Esophagus squamous epithelium (tissue), 4 donors: ENCODE measurements at regions not wholly inside any gene's neighbourhood (a gene's known extent, or its start where the extent isn't known, plus 50 kb on each side); places are given as distances from the start of the nearest gene placed in this dataset.

Source experiments
- POLR2A ChIP-seq, 4 donors: fragments of 450-650 bp; IDR thresholded peaks; one replicate each; pipeline ENCODE4 v1.6.1; 2017; ENCODE audit warnings: antibody characterized with exemption in 4 of 4, mild to moderate bottlenecking in 4 of 4, moderate library complexity in 3 of 4
- TF ChIP-seq, protein P1 (sequence below), 6 experiments: fragments of 450-650 bp in 4 of 6; fragments of 200-600 bp in 2 of 6; sonication (generic) in 2 of 6; IDR thresholded peaks; one replicate each; pipeline ENCODE4 v1.5.1; 2016 to 2019; ENCODE audit warnings: antibody characterized with exemption in 6 of 6, mild to moderate bottlenecking in 4 of 6, moderate library complexity in 4 of 6

DNA sequence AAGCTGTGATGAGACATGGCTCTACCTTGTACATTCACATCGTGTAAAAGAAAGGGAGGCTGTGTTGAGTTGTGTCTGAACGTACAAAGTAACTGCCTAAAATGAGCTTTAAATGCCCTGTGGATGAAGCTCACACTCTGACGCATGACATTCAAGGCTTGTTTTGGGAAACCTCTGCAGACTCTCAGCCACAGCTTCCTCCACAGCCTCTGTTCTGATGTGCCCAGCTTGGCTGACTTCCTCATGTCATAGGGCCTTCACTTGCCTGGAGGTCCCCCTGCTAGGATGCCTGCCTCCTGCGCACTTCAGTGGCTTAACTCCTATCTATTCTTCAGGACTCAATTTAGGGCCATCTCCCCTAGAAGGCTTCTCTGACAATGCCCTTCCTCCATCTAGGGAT lies 230.0 kb upstream of the HABP2 start:
- TF ChIP-seq, protein P1, sequence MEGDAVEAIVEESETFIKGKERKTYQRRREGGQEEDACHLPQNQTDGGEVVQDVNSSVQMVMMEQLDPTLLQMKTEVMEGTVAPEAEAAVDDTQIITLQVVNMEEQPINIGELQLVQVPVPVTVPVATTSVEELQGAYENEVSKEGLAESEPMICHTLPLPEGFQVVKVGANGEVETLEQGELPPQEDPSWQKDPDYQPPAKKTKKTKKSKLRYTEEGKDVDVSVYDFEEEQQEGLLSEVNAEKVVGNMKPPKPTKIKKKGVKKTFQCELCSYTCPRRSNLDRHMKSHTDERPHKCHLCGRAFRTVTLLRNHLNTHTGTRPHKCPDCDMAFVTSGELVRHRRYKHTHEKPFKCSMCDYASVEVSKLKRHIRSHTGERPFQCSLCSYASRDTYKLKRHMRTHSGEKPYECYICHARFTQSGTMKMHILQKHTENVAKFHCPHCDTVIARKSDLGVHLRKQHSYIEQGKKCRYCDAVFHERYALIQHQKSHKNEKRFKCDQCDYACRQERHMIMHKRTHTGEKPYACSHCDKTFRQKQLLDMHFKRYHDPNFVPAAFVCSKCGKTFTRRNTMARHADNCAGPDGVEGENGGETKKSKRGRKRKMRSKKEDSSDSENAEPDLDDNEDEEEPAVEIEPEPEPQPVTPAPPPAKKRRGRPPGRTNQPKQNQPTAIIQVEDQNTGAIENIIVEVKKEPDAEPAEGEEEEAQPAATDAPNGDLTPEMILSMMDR (IDR thresholded peaks at IDR 0.05), result no peak
- no peak for TF ChIP-seq POLR2A (IDR thresholded peaks at IDR 0.05)
